Endometrium (tissue), 2 donors: ENCODE measurements at regions not wholly inside any gene's neighbourhood (a gene's known extent, or its start where the extent isn't known, plus 50 kb on each side); places are given as distances from the start of the nearest gene placed in this dataset.
"Not testable (repeated sequence)": the region's sequence is repeated elsewhere in the genome, so short reads cannot be mapped to it uniquely, and the experiment has no call there.

Experiments
- FAIRE-seq: peaks from 2 replicates; lab custom pipeline; 2012; peaks lifted over from hg19 to GRCh38; lab: Jason Lieb, UNC
- donor health status: control.
- donor health status: control.

DNA sequence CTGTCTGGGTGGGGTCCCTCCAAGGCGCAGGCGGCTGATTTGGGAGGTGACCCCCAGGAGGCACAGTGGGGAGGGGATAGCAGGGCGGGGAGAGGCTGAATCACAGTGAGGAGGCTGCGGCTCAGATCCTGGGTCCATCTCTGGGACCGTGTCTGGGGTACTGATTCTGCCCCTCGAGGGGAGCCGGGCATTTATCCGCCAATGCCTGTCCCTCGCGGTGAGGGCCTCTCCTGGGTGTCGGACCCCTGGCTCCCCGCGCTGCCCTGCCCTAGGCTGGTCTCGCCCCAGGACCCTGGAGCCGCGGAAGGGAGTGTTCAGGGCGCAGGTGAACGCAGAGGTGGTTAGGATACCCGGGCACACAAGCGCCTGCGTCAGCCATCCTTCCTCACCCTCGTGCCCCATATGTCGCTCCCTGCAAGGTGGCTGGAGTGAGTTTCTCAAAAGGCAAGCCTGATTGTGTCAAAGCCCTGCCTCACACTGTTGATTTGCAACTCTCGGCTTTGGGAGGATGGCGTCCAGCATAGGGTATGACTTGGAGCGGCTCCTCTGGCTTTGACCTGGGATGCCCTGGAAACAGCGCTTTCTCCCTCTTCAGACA lies 530.9 kb downstream of the PTPRU start:
- no peak for FAIRE-seq

DNA sequence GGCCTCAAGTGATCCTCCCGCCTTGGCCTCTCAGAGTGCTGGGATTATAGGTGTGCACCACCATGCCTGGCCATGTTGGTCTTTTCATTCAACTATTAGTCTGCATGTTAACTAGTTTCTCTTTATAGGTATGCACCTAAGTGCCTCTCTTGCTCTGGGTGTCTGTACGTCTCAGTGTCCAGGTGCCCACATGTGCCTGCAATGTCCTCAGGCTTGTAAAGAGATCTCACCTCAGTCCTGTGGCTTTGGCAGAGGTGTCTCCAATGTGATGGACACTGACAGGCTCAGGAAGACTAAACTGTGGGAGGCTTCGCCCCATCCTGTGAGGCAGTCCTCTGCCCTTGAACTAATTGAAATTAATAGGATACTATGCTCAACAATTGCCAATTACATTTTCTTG lies 526.3 kb downstream of the PTPRU start:
- FAIRE-seq, result no peak

DNA sequence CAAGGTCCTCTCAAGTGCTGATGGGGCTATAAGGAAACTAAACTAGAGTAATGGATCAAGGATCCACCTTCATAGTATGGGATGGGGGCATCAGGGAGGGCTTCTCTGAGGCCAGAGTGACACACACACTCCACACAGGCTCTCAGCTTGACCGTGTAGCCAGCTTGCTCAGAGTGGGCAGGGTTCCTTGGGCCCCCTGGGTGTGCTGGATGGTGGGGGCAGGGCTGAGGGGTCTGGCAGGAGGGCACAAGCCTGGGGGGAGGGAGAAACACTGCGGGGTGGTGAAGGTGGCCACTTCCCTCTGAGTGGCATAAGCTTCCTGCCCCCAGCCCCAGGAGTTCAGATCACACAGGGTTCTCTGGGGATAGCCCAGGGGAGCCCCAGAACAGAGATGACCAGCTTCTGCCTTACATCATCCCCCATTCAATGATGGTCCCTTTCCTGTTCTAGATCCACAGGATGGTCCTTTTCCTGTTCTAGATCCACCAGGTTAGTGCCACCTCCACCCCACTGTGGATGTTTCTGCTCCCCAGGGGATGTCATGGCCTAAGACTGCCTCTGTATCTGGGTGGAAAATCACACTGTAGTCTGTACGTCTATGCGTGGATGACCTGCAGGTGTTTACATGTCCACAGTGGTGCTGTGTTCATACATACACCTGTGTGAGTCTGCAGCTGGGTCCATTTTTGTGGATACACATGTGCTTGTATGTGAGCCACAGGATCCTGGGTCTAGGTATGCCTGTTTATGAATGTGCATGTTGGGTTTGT lies 525.0 kb downstream of the PTPRU start:
- no peak for FAIRE-seq

DNA sequence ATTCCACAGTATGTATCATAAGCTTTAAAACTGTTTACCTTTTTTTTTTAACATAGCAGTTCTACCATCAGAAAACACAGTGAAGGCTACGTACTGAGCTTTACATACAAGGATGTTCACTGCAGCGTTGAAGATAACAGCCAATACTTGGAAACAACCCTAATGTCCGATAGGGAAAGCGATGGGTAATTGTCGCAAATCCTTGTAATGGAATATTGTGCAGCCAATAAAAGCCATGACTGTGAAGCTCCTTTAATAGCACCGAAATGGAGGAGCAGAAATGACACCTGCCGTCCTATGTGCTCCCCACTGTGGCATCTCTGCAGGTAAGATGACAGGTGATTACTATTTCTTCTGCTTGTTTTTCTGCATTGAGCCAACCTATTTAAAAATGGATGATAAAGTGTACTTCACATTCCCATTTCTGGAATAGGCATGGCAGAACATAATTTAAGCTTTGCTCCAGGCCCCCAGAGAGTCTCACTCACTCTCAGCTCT lies 523.8 kb downstream of the PTPRU start:
- no peak for FAIRE-seq

DNA sequence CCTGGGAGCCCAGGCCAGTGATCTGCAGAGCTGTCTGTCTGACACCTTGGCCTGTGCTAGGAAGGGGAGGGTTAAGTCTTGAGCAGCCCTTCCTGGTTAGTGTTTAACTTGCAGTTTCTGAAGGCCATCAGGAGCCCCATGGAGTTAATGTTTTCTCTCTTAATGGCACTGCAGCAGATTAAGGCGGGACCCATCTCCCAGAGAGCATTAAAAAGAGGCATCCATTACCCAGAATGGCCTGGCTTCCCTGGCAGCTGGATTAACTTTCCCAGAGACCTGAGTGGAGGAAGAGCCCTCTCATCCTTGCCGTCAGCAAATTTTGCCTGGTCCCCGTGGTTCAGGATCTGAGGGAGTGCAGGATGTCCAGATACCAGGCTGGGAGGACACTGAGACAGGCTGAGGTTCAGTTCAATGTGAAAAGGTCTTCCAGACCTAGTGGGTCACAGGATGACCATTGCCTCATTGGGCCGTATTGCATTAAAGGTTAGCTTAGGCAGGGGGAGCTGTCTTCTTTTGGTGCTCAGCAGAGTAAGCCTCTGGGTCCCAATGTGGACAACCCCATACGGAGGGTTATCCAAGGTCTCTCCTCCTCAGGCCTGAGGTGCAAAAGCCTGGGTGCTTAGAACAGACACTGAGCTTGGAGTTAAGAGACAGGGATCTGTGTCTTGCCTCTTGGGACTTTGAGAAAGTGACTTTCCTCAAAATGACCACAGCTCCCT lies 522.6 kb downstream of the PTPRU start:
- no peak for FAIRE-seq

DNA sequence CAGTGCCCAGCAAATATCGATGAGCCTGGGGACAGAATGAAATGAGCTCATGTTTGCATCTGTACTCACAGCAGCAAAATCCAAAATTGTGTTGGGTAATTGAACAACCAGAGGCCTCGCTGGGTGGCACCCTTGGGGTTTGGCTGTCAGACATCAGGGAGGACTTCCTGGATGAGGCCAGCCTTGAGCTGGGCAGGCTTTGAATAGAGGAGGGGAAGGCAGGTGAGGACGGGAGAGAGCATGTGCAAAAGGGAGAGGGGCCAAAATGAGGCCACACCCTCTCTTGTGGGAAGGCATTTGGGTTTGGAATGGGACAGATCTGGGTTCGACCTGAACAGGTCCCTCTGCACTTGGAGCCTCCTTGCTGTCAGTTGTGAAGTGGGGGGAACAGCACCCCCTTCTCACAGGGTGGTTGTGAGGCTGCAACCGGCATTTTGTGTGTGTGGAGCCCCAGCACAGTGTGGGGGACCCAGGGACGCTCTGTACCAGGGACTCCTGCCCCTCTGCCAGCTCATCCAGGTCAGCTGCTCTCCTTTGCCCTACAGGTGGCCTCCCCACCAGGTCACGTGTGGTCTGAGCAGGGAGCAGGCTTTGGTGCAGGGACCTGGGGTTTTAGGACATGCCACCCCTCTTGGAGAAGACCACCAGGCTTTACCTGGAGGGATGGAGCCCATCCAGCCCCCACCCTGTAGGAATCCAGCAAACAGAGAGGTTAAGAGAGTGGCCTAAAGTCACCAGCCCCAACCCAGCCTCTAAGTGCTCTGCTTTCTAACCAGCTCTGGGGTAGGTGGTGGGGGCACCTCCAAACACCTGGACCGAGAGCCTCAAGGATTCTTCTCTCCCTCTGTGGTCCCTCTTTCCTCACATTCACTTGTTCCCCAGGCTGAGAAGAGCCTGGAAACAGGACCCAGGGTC lies 521.8 kb downstream of the PTPRU start:
- FAIRE-seq, result no peak

DNA sequence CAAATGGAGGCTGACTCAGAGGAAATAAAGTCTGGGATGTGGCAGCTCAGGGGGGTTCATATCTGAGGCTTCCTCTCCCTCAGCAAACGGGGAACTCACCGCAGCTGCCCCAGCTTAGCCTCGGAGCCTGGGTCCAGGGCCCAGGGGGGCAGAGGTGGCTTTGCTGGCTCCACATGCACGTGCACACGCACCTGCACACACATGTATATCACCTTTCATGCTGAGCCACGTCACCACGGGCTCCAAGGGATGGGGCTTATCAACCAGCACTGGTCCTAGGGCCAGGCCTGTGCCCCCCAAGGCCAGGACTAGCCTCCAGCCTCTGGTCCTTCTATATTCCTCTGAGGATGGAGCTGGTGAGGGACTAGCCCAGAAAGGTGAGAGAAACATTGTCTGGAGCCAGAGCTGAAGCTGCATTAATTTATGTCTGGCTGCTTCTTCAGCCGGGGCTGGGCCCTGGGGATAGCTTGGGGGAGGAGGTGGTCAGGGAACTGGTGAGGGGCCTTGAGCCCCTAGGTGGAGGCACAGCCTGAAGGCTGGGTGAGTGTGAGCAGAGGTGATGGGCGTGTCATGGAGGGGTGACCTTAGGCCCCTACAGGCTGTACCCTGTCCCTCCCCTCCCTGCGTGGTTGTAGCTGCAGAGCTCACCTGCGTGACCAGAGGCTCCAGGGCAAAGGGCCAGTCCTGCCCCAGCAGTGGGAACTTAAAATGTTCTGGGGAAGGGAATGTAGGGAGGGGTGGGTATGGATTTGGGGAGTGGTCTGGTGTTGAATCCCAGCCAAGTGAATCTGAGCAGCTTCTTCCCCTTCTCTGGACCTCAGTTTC lies 520.8 kb downstream of the PTPRU start:
- no peak for FAIRE-seq

DNA sequence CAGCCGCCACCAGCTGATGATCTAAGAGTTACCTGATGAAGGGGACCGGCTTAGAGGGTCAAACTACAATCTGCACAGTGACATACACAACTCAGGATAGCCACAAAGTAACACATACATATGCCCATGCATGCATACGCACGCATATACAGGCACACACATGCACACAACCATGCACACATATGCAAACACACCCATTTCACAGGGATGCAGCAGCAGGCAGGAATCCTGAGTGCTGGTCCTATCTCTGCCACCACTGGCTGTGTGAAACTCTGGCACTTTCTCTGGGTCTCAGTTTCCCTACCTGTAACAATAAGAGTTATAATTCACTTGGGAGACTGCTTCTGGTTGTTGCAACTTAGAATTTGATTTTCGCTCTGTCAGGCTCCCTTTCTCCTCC lies 520.2 kb downstream of the PTPRU start:
- no peak for FAIRE-seq

DNA sequence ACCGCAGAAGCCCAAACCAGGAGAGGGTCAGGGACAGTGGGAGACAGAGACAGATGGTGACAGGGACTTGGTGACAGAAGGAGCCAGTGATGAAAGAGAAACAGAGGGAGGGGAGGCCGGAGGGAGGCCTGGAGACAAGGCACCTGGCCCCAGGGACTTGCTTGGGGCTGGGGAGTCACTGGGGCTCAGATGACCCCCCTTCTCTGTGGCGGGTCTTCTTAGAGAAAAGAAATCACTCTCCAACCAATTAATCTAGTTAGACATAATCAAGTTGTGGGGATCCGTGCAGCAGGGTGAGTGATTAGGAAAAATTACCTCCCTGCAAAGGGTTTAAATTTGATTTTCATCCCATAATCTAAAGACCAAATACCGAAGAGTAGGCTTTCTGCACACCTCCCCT lies 519.8 kb downstream of the PTPRU start:
- FAIRE-seq, result no peak

DNA sequence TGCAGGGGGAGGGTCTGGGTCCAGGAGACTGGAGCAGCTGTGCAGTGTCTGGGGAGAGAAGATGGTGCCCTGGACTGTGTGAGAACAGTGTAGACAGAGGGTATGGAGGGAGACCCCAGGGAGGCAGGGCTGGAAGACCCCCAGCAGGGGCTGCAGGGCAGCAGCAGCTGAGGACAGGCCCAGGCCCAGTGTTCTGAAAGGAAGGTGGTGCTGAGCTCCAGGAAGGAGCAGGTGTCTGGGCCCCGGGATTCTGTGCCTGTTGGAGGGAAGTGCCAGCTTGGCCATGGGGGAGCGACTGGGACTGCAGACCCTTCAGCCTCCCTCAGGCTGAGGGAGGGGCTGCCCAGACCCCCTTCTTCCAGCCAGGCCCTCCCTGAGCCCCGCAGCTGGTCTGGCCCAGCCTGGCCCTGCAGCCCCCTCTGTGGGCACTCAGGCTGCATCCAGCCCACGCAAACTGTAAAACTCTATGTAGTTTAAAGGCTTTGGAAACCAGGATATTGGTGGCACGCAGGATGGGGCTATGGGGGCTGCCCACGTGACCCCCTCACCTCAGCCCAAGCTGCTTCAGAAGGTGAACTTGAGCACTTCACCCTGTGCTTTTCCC lies 519.2 kb downstream of the PTPRU start:
- FAIRE-seq, result not testable (repeated sequence)

DNA sequence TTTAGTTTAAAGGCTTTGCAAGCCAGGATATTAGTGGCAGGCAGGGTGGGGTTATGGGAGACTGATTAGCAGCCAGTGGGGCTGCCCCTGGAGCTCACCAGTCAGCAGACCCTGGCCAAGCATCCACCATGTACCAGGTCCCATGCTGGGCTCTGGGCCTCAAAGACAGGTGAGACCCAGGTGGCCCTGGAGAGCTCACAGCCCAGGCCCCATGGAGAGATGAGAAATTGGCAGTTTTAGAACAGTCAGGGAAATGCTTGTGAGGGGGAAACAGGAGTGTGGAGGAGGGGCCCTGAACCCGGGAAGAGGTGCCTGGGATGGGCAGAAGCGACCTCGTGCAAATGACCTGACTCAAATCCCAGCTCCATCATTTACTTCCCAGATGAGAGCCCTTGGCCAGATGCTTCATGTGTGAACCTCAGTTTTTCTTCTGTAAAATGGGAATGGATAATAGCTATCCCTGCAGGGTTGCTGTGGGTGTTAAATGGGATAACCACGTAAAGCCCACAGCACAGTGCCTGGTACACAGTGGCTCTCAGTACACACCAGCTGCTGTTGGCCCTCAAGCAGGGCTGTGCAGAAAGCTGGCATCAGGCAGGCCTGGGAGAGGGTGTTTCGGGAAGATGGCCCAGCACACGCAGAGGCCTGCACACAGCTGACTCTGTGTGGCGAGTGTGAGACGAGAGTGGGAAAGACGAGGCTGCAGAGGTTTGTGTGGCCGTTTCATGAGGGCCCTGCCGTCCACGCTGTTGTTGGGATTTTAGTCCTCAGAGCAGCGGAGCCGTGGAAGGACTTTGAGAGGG lies 518.5 kb downstream of the PTPRU start:
- FAIRE-seq, result no peak

DNA sequence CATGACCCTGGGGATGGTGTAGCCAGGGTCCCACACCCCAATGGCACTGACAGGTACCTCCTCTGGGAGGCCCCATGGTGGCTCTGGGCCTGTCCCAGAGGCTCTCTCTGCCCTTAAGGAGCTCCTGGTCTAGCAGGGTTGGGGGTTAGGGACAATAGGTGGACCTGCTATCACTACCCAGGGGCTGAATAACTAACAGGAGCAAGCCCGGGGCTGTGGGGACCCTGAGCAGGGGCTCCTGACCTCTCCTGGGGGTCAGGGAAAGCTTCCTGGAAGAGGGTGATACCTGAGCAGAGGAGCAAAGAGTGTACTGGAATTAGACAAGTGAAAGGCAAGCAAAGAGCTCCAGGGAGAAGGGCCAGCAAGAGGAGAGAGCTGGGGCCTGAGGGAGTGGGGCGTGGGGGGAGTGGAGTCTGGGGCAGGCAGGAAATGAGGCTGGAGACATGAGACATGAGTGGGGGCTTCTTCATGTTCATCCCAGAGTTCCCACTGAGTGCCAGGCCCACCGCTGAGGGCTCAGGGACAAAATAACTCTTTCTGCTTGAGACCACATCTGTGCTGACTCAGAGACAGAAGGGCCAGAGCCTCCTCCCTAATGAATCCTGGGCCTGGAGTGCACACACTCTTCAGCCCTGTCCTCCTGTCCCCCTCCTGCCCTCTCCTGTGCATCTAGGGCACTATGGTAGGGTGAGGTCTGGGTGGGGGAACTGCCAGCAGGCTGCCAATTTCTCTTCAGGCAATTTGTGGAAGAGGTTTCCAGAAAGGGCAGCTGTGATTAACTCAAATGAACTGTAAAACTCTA lies 517.6 kb downstream of the PTPRU start:
- no peak for FAIRE-seq

DNA sequence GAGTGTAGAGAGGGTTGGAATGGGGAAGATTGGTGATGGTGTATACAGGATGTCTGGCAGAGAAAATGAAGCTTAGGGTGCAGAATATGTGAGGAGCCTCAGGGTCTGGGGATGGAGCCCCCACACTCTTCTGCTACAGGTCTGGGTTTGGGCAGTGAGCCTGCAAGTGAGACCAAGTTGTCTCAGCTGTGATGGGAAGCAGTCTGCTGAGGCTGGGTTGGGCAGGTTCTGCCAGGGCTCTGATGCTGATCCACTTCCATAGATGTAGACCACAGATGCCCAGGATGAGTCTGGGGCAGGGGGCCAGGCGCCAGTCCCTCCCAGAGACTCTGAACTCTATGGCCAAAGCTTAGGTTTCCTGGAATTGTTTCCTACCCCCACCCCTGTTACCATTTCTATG lies 516.9 kb downstream of the PTPRU start:
- FAIRE-seq, result no peak

DNA sequence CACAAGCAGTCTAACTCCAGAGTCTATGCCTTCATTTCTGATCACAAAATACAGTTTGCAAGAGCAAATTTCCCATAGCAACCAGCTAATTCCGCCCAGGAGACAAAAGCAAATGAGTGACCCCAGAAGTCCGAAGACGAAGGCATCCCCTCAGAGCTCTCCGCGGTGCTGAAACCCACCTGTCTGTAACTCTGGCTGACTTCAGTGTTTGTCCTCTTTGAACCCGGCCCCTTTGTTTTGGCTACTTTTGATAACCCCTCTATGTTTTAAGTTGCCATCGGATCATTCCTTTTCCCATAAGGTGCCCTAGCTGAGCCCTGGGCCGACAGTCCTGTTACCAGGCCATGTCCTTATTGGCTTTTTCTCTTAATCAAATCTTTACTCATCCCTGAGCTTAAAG lies 515.8 kb downstream of the PTPRU start:
- no peak for FAIRE-seq

DNA sequence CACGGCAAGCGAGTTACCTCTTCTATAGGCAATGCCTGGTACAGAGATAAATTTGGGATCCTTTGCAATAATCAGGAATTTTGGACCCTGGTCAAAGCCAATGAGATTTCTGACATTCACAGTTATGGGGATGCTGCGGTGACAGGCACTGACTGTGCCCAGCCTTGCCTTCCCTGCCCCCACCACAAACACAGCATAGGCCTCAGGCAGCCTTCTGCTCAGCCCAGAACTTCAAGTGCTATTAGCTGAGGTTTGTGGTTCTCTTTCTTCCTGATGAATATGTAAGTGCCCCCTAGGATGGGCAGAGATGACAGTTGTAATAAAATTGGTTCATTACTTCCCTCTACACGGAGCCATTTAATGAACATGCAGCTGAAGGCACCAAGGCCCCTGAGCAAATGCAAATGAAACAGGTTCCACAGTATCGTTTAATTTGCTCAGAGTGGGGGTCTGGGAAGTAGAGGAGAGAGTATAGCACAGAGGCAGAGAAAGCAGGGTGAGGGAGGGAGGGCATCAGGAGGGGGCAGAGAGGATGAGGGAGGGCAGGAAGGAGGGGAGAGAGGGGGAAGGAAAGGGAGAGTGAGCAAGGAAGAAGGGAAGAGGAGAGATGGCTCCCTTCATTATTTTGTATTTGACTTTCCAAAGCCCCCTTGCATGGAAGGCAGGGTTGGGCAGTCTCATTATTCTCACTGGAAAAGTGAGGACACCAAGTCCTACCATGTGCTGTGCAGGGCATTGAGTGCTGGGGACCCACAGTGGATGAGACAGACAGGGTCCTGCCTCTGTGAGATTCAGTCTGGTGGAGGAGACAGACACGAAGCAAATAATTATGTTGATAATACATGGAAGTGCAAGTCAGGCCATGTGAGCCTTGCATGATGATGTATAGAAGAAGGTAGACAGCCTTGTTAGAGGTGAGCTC lies 513.0 kb downstream of the PTPRU start:
- FAIRE-seq, result no peak

DNA sequence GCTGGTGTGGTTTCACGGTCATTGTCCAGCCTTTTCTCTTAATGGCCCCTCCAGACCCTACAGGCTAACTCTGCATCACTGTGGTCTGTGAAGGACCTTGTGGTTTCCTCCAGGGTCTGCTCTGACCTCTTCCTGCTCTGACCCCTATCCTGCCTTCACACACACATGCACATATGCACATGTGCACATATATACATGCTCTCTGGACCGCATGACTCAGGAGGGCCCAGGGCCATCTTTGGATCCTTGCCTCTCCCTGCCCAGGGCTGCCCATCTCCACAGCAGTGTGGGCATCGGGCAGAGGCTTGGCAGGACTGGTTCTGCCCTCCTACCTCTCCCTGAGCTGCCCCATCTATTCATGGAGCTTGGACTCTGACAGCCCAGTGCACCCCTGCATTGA lies 510.9 kb downstream of the PTPRU start:
- no peak for FAIRE-seq

DNA sequence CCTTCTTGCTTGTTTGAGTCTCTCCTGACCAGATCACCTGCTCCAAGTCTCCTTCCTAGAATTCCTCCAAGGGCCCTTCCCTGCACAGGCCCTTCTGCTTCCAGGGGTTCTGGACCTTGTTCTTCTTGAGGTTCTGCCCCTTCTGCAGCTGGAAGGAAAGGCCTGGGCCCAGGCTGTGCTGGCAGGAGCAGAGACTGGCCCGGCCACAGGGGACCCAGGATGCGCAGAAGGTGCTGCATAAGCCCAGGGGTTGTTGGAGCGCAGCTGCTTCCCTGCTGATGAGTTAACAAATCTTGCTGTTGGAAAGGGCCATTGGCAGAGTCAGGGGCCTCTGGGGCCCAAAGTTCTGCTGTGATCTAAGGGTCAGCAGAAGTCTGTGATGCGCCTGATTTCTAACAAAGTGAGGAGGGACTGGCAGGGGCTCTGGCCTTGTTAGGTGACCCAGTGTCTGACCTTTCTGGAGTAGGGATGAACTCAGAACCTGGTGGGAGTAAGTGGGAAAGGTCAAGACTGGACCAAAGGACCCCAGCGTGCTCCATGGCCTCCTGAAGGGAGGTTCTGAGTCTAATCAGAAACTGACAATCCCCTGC lies 509.8 kb downstream of the PTPRU start:
- FAIRE-seq, result no peak
